Activated CD8-positive, alpha-beta memory T cell treated with anti-CD3 and anti-CD28 coated beads, Interleukin-2, amount 50 U/mL, for 4 hours (primary cell): ENCODE measurements at regions not wholly inside any gene's neighbourhood (a gene's known extent, or its start where the extent isn't known, plus 50 kb on each side); places are given as distances from the start of the nearest gene placed in this dataset.
"Not testable (repeated sequence)": the region's sequence is repeated elsewhere in the genome, so short reads cannot be mapped to it uniquely, and the experiment has no call there.

Experiments used
- DNase-seq: peaks from one replicate; pipeline ENCODE4 v3.0.0-alpha.2; 2020

- DNase-seq, result no peak
Observed at GRCh38 chr1:101185421-101185820, 51.4 kb upstream of the S1PR1 start.

DNA sequence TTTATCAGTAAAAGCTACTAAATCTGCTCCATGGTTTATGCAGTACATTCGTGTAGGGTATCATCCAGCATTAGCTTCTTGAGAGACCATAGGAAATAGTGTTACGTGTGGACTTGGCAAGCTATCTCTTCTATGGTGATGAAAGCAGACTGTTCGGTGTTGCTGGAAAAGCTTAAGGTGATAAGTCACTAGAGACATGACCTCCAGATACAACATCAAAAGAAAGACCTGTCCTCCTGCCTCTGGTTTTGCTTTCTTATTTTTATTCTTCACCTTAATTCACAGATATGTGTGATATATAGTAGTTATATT lies 53.5 kb upstream of the S1PR1 start:
- no peak for DNase-seq

GRCh38 chr1:101182627-101183387 lies 54.0 kb upstream of the S1PR1 start:
- no peak for DNase-seq

DNA sequence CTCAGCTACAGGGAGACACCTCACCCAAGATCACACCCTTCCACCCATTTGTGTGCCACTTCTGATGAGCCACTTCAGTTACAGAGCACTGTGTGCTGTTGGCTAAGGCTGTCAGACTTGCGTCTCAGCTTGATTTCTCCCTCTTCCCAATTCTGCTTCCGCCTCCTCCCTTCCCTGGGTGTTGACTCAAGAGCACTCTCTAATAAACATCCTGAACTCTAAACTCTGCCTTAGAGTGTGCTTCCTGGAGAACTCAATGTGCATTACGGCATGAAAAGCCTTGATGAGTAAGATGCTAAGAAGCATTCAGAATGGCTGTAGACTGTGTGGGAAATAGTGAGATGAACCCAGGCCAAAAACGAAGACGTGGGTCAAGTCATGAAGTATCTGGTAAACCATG lies 54.9 kb upstream of the S1PR1 start:
- DNase-seq, result no peak

GRCh38 chr1:101178688-101179491 lies 57.9 kb upstream of the S1PR1 start:
- DNase-seq, result no peak

DNA sequence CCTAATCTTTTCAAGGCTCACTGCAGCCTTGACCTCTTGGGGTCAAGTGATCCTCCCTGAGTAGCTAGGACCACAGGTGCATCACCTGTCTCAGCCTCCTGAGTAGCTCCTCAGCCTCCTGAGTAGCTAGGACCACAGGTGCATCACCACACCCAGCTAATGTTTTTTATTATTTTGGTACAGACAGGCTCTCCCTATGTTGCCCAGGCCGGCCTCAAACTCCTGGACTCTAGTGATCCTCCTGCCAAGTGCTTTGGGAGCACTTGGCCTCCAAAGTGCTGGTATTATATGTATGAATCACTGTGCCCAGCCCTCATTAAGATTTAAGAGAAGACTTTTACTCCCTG lies 58.5 kb upstream of the S1PR1 start:
- no peak for DNase-seq

DNA sequence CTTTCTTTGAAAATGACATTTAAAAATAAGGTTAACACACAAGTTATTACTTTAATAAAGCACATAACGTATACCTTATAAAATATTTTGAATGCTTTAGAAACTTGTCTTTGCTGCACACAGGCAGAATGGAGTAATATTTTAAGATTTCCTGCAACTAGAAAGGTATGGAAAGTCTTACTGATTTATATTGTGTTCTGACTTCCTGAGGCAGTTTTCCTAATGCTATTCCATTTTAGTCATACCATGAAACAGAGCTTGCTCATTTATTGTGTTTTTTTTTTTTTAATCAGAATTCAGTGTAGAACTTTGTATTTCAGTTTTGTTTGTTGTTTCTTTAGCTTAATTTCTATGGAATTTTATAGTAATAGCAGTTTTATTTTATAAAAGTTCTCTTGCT lies 60.9 kb upstream of the S1PR1 start:
- DNase-seq, result no peak

DNA sequence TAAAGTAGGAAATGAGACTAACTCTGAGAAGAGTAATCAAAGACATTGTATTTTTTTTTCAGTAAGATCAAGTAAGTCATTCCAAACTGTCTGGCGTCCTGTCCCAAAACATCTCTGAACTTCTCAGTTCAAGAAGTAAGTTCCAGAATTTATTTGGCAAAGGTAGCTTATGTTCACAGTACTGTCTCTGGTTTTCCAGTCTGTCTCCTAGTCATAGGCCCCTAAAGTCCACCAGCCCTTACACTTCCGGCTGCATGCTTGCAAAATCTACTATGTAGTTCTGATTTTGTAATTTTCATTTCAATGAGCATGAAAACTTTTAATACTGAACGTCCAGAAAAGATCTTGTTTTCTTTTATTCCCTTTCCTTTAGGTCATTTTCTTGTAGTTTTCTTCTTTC lies 61.4 kb upstream of the S1PR1 start:
- no peak for DNase-seq

GRCh38 chr1:101174722-101175121 lies 62.1 kb upstream of the S1PR1 start:
- no peak for DNase-seq

DNA sequence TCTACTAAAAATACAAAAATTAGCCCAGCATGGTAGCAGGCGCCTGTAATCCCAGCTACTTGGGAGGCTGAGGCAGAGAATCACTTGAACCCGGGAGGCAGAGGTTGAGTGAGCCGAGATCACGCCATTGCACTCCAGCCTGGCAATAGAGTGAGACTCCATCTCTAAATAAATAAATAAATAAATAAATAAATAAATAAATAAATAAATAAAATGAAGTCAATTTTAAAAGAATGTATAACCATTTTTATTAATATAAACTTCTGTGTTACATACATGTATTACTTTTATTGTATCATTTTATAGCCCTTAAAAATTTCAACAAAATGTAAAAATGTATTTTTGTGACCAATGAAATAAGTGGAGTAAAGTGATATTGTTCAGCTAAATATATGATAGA lies 62.5 kb upstream of the S1PR1 start:
- DNase-seq, result not testable (repeated sequence)

GRCh38 chr1:101170506-101171050 lies 66.2 kb upstream of the S1PR1 start:
- DNase-seq, result no peak

- DNase-seq, result no peak
Observed at GRCh38 chr1:101167891-101168290, 68.9 kb upstream of the S1PR1 start.

- no peak for DNase-seq
Observed at GRCh38 chr1:101166583-101167120, 70.2 kb upstream of the S1PR1 start.

- DNase-seq, result no peak
Observed at GRCh38 chr1:101165954-101166353, 70.9 kb upstream of the S1PR1 start.

DNA sequence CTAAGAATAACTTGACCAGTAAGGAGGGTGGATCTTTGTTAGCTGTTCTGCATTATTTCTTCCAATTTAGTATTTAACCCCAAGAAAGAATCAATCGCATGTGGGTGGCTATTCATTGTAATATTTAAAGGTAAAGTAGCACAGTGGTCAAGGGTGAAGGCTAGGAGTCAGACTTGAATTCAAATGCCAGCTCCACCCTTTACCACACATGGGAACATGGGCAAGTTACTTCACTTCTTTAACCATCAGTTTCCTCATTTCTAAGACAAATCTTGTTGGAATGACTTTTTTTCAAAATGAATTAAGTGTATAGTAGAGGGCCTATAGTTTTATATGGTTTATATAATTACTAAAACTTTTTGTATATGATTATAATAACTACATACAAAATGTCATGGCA lies 71.3 kb upstream of the S1PR1 start:
- DNase-seq, result no peak

DNA sequence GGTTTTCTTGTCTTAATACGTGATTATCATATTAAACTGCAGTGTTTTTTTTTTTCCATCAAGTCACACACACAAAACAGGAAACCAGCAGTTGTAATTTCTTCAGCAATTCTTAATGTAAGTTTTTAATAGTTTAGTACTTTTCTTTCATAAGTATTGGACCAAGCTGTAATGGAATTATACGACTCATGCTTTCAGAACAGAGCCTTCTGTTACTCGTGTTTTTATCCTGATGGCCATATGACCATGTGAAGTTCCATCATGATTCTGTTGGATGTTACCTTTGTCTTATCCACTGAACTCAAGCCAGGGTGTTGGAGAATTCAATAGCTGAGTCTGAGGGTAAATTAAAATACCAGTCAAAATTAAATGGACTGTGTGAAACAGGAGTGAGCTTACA lies 72.0 kb upstream of the S1PR1 start:
- DNase-seq, result no peak

GRCh38 chr1:101162736-101163735 lies 73.8 kb upstream of the S1PR1 start:
- DNase-seq, result no peak

DNA sequence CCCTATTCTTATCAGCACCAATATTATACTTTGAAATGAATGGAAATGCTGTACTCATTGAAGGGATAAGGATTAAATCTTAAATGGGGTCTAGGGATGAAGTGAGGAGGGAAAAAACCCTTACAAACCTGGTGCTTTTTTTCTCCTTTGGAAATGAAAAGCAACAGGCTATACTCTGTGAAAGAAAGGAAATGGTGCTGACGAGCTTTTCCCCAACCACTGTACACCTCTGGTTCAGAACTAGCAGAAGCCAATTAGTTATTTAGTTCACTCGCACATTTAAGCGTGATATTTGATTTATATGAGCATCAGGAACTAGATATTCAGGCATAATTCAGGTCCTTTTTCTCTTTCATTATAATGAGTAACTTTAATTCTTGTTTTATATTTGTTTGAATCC lies 74.5 kb upstream of the S1PR1 start:
- DNase-seq, result no peak

GRCh38 chr1:101161619-101162018 lies 75.2 kb upstream of the S1PR1 start:
- no peak for DNase-seq

- DNase-seq, result no peak
Observed at GRCh38 chr1:101158424-101158823, 78.4 kb upstream of the S1PR1 start.

GRCh38 chr1:101154547-101154946 lies 82.3 kb upstream of the S1PR1 start:
- DNase-seq, result no peak

DNA sequence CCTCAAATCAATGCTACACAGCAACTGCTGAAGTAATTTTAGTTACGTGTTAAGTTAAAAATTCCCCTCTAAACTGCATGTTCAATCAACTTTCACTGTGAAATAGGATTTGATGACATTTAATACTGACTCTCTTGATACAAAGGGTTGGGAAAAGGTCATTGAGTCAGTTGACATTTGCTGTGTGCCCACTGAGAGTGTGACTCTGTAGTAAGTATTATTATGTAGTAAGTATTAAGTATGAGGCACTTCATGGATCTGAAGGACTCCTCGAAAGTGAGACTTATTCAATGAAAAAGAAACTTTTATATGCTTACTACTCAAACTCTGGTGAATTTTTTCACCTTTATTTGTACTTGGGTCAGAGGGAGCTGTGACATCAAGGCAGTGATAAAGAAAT lies 83.1 kb upstream of the S1PR1 start:
- DNase-seq, result no peak

DNA sequence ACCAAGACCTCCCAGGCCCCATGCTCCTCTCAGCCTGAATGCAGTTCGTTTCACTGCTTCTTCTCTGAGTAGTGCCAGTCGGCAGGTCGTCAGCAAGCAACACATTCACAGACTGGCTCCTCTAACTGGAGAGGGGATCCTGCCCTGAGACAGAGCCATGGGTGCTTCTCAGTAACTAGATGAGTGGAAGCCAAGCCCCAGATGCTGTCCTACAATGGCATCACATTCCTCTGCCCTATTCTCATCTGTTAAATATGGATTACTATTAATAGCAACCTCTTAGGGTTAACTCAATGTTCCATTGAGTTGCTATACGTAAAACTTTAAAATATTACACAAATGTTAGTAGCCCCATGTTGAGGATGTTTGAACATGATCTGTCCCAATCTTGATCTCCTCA lies 84.2 kb upstream of the S1PR1 start:
- DNase-seq, result no peak
